WI38 (cell line): ENCODE measurements at regions not wholly inside any gene's neighbourhood (a gene's known extent, or its start where the extent isn't known, plus 50 kb on each side); places are given as distances from the start of the nearest gene placed in this dataset.

Experiments
- H3K4me3 ChIP-seq: 2 replicates; pipeline ENCODE4 v1.5.1; 2011; ENCODE audit warnings: low read depth, mild to moderate bottlenecking, control low read depth, low read length
- CTCF ChIP-seq: IDR thresholded peaks from 2 replicates; pipeline ENCODE4 v1.5.1; 2012; ENCODE audit warnings: low read depth, mild to moderate bottlenecking, control low read depth, low read length

- no peak overlapping the region for H3K4me3 ChIP-seq
- TF ChIP-seq CTCF, result no peak
Observed at GRCh38 chr3:28824316-28824715, 456.6 kb upstream of the RBMS3 start.

- TF ChIP-seq CTCF, result no peak
Observed at GRCh38 chr3:28826840-28827239, 454.0 kb upstream of the RBMS3 start.

GRCh38 chr3:28835249-28835648 lies 445.6 kb upstream of the RBMS3 start:
- no peak overlapping the region for H3K4me3 ChIP-seq
- TF ChIP-seq CTCF, result no peak

More at GRCh38 chr3:28826840-28827239, 454.0 kb upstream of the RBMS3 start:
- no peak overlapping the region for H3K4me3 ChIP-seq

- TF ChIP-seq CTCF, result no peak
- H3K4me3 ChIP-seq, result no peak overlapping the region
Observed at GRCh38 chr3:28835751-28836150, 445.1 kb upstream of the RBMS3 start.

- no peak for TF ChIP-seq CTCF
- no peak overlapping the region for H3K4me3 ChIP-seq
Observed at GRCh38 chr3:28836199-28836598, 444.7 kb upstream of the RBMS3 start.

- no peak for TF ChIP-seq CTCF
- H3K4me3 ChIP-seq, result no peak overlapping the region
Observed at GRCh38 chr3:28840976-28841376, 439.9 kb upstream of the RBMS3 start.

- TF ChIP-seq CTCF, result no peak
- H3K4me3 ChIP-seq, result no peak overlapping the region
Observed at GRCh38 chr3:28841441-28841840, 439.4 kb upstream of the RBMS3 start.
